ENCODE measurements at regions not wholly inside any gene's neighbourhood (a gene's known extent, or its start where the extent isn't known, plus 50 kb on each side); places are given as distances from the start of the nearest gene placed in this dataset.

- no peaks in the 10 kb centered on the region for H3K4me1 Mint-ChIP-seq (ENCODE audit: low read depth)
Measured at GRCh38 chr3:148428862-148429605, 268.7 kb upstream of the AGTR1 start.

DNA sequence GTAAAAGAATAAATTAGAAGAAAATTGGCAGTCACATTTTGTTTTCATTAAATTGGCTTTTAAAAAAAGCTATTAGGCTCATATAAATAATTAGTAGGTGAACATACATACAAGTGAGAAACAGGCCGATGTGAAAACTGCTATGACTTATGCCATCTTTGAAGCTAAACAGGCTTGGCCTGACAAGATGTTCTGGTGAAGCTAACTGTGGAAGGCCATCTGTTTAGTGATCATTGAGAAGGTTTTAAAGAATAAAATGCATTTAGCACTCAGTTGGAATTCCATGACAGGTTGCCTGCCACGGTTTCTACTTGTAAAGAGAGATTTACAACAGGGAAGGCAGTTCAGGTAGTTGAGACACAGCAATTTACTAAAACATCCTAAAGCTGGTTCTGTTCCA lies 264.0 kb upstream of the AGTR1 start:
- Mint-ChIP-seq H3K27ac (no peak overlapping the region), H3K27me3 (no peaks in the 10 kb centered on the region), H3K36me3 (ENCODE audit: low read depth) (no peaks in the 10 kb centered on the region), H3K9me3 (peaks cover 11% of the 10 kb centered on the region), H3K4me1 (ENCODE audit: low read depth) (no peaks in the 10 kb centered on the region), H3K4me3 (no peak overlapping the region)
- no peak for DNase-seq

More at GRCh38 chr3:148428862-148429605, 268.7 kb upstream of the AGTR1 start:
- H3K27ac Mint-ChIP-seq: no peak overlapping the region
- DNase-seq: no peak
- peaks cover 2% of the 10 kb centered on the region for H3K9me3 Mint-ChIP-seq
- no peaks in the 10 kb centered on the region for H3K27me3 Mint-ChIP-seq
- H3K36me3 Mint-ChIP-seq (ENCODE audit: low read depth): no peaks in the 10 kb centered on the region
- H3K4me3 Mint-ChIP-seq: no peak overlapping the region

DNA sequence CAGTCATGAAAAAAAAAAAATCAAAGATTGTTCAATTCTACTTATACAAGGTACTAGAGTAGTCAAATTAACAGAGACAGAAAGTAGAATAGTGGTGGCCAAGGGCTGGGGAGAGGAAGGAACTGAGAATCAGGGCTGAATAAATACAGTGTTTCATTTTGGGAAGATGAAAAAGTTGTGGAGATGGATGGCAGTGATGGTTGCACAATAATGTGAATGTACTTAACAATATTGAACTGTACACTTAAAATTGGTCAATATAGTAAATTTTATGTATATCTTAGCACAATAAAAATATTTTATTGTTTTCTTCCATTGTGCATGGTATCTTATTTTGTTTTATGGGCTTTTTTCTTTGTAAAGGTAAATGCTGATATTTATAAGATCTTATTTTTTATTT lies 262.2 kb upstream of the AGTR1 start:
- Mint-ChIP-seq H3K4me1 (ENCODE audit: low read depth) (no peaks in the 10 kb centered on the region), H3K36me3 (ENCODE audit: low read depth) (no peaks in the 10 kb centered on the region), H3K9me3 (peaks cover 11% of the 10 kb centered on the region), H3K4me3 (no peak overlapping the region), H3K27me3 (no peaks in the 10 kb centered on the region), H3K27ac (no peak overlapping the region)
- no peak for DNase-seq

DNA sequence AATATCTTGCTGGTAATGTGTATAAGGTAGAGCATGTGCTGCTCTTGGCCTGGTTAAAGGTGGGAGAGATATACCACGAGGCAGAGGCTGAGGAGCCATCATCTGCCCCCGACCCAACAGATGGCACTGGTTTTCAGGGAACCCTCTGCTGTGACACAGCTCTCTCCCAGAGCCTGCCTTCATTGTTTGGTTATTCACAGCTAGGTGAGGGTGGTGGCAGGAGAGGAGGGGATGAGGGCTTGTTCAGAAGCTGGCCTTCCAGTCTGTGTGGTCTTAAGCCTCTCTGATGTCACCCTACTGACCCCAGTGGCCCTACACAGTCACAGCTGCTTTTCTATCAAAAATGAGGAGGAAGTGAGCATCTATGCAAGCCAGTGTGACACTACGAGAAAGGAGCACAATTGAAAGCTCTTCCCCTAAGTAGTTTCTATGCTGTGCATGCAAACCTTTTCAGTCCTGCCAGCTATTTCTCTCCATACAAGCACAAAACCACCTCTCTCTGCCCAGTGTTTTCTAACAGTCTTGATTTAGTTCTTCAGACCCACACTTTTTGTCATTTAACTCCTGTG lies 258.4 kb upstream of the AGTR1 start:
- Mint-ChIP-seq H3K27ac (no peak overlapping the region), H3K36me3 (ENCODE audit: low read depth) (no peaks in the 10 kb centered on the region), H3K4me1 (ENCODE audit: low read depth) (no peaks in the 10 kb centered on the region), H3K9me3 (peaks cover 9% of the 10 kb centered on the region), H3K27me3 (no peaks in the 10 kb centered on the region), H3K4me3 (no peak overlapping the region)
- no peak for DNase-seq

GRCh38 chr3:148441191-148441590 lies 256.5 kb upstream of the AGTR1 start:
- Mint-ChIP-seq H3K27ac (no peak overlapping the region), H3K9me3 (peaks cover 7% of the 10 kb centered on the region), H3K4me1 (ENCODE audit: low read depth) (no peaks in the 10 kb centered on the region), H3K36me3 (ENCODE audit: low read depth) (no peaks in the 10 kb centered on the region), H3K4me3 (no peak overlapping the region), H3K27me3 (no peaks in the 10 kb centered on the region)
- DNase-seq: no peak

DNA sequence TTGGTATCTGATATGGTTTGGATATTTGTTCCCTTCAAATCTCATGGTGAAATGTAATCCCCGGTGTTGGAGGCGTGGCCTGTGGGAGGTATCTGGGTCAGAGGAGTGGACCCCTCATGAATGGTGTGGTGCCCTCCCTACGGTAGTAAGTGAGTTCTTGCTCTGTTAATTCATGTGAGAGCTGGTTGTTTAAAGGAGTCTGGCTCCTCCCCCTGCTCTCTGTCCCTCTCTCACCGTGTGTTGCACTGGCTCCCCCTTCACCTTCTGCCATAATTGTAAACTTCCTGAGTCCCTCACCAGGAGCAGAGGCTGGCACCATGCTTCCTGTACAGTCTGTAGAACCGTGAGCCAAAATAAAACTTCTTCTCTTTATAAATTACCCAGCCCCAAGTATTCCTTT lies 246.9 kb upstream of the AGTR1 start:
- Mint-ChIP-seq H3K4me1 (ENCODE audit: low read depth) (no peaks in the 10 kb centered on the region), H3K27me3 (no peaks in the 10 kb centered on the region)

DNA sequence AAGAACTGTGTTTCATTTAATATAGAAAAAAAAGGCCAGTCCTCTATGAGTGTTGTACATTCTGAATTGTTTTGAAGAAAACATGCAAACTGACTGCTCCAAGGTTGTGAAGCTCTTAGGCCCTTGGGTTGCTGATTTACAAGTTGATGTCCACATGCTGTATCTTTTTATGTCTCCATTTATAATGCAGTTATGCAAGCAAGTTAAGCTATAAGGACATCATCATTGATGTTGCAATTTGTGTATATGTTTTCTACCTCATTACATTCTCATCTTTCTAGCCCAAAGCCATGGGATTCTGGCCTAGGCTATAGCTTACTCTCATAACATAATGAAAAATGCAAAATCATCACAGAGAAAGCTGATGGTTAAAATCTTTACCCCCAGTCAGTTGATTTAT lies 245.7 kb upstream of the AGTR1 start:
- Mint-ChIP-seq H3K4me3 (no peak overlapping the region), H3K27ac (no peak overlapping the region), H3K36me3 (ENCODE audit: low read depth) (no peaks in the 10 kb centered on the region), H3K27me3 (no peaks in the 10 kb centered on the region), H3K9me3 (no peaks in the 10 kb centered on the region), H3K4me1 (ENCODE audit: low read depth) (no peaks in the 10 kb centered on the region)
- no peak for DNase-seq

More for the DNA sequence above, 246.9 kb upstream of the AGTR1 start:
- H3K9me3 Mint-ChIP-seq: no peaks in the 10 kb centered on the region
- DNase-seq: no peak
- H3K27ac Mint-ChIP-seq: no peak overlapping the region
- no peaks in the 10 kb centered on the region for H3K36me3 Mint-ChIP-seq (ENCODE audit: low read depth)
- no peak overlapping the region for H3K4me3 Mint-ChIP-seq

GRCh38 chr3:148453781-148454191 lies 243.9 kb upstream of the AGTR1 start:
- no peaks in the 10 kb centered on the region for H3K36me3 Mint-ChIP-seq (ENCODE audit: low read depth)
- no peaks in the 10 kb centered on the region for H3K4me1 Mint-ChIP-seq (ENCODE audit: low read depth)
- no peak for DNase-seq
- H3K27me3 Mint-ChIP-seq: no peaks in the 10 kb centered on the region
- no peak overlapping the region for H3K4me3 Mint-ChIP-seq
- H3K27ac Mint-ChIP-seq: no peak overlapping the region
- no peaks in the 10 kb centered on the region for H3K9me3 Mint-ChIP-seq

DNA sequence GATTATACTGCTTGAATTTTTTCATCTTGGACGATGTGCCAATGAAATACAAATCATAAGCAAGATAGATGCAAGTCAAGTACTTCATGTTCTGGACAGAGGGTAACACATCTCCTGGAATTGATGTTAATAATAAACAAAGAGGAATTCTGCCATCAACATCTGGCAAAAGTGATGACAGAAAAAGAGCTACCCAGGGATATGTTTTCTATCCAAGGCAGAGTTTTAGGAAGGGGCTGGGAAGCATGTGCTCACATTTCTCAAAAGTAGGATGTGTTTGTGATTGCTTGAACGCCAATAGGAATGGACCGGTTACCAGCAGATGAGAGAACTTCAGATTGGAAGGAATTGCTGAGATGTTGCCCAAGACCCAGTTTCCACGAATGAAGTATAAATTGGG lies 242.6 kb upstream of the AGTR1 start:
- no peaks in the 10 kb centered on the region for H3K36me3 Mint-ChIP-seq (ENCODE audit: low read depth)
- no peaks in the 10 kb centered on the region for H3K4me1 Mint-ChIP-seq (ENCODE audit: low read depth)
- no peaks in the 10 kb centered on the region for H3K9me3 Mint-ChIP-seq
- H3K27me3 Mint-ChIP-seq: no peaks in the 10 kb centered on the region
- no peak for DNase-seq
- no peak overlapping the region for H3K4me3 Mint-ChIP-seq
- no peak overlapping the region for H3K27ac Mint-ChIP-seq

DNA sequence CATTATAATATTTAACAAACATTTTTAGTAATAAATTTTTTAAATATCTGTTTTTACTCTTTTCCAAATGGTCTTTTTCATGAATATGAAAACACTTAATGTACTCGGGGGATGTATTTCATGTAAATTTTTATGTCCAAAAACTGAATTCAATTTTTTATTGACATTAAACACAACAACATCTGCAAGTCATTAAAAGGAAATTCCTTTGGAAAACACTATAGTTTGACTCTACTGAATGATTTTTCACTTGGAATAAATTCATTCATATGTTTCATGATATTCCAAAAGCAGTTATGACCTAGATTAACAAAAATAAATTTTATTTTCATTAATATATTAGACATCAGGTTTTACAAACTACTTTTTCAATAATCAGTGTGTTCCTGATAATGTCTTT lies 239.8 kb upstream of the AGTR1 start:
- Mint-ChIP-seq H3K4me1 (ENCODE audit: low read depth) (no peaks in the 10 kb centered on the region), H3K27ac (no peak overlapping the region), H3K9me3 (peaks cover 3% of the 10 kb centered on the region), H3K27me3 (no peaks in the 10 kb centered on the region), H3K36me3 (ENCODE audit: low read depth) (no peaks in the 10 kb centered on the region), H3K4me3 (no peak overlapping the region)
- DNase-seq: no peak

DNA sequence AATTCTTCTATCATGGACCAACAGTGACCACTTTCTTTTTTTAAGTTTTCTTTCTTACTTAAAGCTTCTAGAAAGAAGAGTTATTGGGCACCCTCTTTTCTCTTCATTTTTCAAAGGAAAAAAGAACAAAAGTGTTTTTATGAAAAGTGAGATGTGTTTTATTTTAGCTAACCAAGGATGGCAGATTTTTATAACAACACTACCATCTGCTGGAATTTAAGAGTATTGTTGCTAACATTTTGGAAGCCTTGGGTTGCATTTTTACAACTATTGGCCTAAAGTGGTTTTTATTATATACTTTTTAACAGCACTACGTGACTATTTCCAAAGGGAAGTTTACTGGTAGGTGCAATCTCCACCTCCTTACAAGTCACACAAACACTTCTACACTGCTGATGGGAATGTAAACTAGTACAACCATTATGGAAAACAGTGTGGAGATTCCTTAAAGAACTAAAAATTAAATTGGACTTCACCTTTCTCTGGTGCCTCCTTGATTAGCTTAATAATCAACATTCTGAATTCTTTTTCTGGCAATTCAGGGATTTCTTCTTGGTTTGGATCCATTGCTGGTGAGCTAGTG lies 237.7 kb upstream of the AGTR1 start:
- Mint-ChIP-seq H3K4me3 (no peak overlapping the region), H3K27me3 (no peaks in the 10 kb centered on the region), H3K36me3 (ENCODE audit: low read depth) (no peaks in the 10 kb centered on the region), H3K9me3 (peaks cover 5% of the 10 kb centered on the region), H3K4me1 (ENCODE audit: low read depth) (no peaks in the 10 kb centered on the region), H3K27ac (no peak overlapping the region)
- DNase-seq: no peak

DNA sequence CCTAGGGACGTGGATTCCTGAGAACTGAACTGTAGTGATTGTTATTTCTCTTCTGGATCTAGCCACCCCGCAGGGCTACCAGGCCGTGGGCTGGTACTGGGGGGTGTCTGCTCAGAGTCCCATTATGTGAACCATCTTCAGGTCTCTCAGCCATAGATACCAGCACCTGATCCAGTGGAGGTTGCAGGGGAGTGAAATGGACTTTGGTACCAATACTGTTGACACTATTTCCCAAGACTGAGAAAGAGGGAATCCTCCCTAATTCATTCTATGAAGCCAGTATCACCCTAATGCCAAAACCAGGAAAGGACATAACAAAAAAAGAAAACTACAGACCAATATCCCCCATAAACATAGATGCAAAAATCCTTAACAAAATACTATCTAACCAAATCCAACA lies 237.0 kb upstream of the AGTR1 start:
- Mint-ChIP-seq H3K36me3 (ENCODE audit: low read depth) (no peaks in the 10 kb centered on the region), H3K9me3 (peaks cover 5% of the 10 kb centered on the region), H3K27me3 (no peaks in the 10 kb centered on the region), H3K27ac (no peak overlapping the region), H3K4me3 (no peak overlapping the region), H3K4me1 (ENCODE audit: low read depth) (no peaks in the 10 kb centered on the region)
- no peak for DNase-seq

DNA sequence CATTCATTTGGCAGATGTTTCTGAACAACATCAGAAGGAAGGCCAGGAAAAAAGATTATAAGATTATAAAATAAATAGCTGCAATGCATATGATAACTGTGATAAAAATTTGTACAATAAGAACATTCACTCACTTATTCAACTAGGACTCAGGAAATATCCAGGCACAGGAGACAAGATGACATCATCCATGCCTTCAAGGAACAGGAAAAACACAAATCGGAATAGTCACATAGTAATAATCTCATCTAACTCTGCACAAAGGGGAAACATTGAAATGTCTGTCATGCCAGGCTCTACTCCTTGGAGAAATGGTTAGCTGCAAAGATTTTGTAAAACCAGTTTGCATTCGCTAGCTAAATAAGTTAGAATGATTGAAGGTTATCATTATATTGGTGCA lies 233.5 kb upstream of the AGTR1 start:
- Mint-ChIP-seq H3K4me3 (no peak overlapping the region), H3K27me3 (no peaks in the 10 kb centered on the region), H3K27ac (no peak overlapping the region), H3K9me3 (peaks cover 7% of the 10 kb centered on the region), H3K36me3 (ENCODE audit: low read depth) (no peaks in the 10 kb centered on the region), H3K4me1 (ENCODE audit: low read depth) (no peaks in the 10 kb centered on the region)
- DNase-seq: no peak

- no peaks in the 10 kb centered on the region for H3K4me1 Mint-ChIP-seq (ENCODE audit: low read depth)
- DNase-seq: no peak
- H3K9me3 Mint-ChIP-seq: peaks cover 7% of the 10 kb centered on the region
- H3K4me3 Mint-ChIP-seq: no peak overlapping the region
- no peak overlapping the region for H3K27ac Mint-ChIP-seq
- no peaks in the 10 kb centered on the region for H3K36me3 Mint-ChIP-seq (ENCODE audit: low read depth)
- no peaks in the 10 kb centered on the region for H3K27me3 Mint-ChIP-seq
Measured at GRCh38 chr3:148466143-148466542, 231.6 kb upstream of the AGTR1 start.

DNA sequence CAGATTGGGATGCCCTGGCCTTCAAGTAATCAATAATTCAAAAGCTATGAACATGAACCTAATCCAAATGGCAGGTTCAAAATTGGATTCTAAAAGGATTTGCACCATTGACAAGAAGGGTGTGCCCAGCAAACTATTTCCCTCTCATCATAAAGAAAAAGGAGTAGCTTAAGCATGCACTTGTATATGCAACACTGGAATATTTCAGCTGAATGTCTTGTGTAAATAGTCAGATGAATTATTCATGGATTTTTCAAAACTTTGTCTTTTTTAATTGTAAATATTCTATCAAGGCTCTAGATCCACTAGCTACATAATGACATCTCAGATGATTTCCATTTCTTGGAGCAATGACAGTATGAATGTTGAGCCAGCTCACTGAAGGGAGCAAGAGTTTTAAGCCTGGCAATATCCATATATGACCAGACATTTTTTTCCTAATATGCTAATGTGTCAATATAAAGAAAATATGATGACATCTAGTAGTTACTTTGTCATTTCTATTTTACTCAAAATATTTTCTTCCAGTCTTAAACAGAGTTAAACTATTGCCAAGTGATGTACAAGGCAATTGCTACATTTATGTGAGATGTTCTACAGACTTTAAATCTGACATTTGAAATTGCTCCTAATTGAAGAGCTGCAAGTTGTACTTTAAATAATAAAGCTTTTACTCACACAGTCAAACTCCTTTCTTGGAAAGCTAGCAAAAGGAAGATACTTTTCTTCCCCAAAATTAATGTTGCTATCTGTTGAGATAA lies 230.5 kb upstream of the AGTR1 start:
- no peak for DNase-seq
- no peaks in the 10 kb centered on the region for H3K27me3 Mint-ChIP-seq
- H3K9me3 Mint-ChIP-seq: peaks cover 6% of the 10 kb centered on the region
- H3K27ac Mint-ChIP-seq: no peak overlapping the region
- no peaks in the 10 kb centered on the region for H3K4me1 Mint-ChIP-seq (ENCODE audit: low read depth)
- no peak overlapping the region for H3K4me3 Mint-ChIP-seq
- H3K36me3 Mint-ChIP-seq (ENCODE audit: low read depth): no peaks in the 10 kb centered on the region

Data from activated T-cell treated with anti-CD3 and anti-CD28 coated beads, Interleukin-2, amount 50 U/mL, for 24 hours (primary cell).